ENCODE measurements at regions not wholly inside any gene's neighbourhood (a gene's known extent, or its start where the extent isn't known, plus 50 kb on each side); places are given as distances from the start of the nearest gene placed in this dataset.

DNA sequence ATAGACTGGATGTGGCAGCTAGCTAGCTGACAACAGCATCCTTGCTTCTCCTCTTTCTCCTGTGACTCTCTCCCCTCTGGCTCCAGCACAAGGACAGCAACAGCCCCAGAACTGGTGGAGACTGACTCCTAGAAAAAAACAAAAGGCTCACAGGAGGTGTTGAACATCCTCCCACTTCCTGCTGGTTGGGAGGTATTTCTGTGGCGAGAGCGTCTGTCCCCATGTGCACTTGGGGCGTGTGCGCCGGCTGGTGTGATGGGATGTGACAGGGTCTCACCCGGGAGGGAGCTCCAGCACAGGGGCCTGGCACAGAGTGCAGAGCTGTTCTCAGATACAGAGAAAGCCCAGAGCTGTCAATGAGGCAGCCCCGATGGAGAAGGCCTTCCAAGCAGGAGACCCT lies 107.2 kb upstream of the E2F8 start:
- TF ChIP-seq, protein P1, sequence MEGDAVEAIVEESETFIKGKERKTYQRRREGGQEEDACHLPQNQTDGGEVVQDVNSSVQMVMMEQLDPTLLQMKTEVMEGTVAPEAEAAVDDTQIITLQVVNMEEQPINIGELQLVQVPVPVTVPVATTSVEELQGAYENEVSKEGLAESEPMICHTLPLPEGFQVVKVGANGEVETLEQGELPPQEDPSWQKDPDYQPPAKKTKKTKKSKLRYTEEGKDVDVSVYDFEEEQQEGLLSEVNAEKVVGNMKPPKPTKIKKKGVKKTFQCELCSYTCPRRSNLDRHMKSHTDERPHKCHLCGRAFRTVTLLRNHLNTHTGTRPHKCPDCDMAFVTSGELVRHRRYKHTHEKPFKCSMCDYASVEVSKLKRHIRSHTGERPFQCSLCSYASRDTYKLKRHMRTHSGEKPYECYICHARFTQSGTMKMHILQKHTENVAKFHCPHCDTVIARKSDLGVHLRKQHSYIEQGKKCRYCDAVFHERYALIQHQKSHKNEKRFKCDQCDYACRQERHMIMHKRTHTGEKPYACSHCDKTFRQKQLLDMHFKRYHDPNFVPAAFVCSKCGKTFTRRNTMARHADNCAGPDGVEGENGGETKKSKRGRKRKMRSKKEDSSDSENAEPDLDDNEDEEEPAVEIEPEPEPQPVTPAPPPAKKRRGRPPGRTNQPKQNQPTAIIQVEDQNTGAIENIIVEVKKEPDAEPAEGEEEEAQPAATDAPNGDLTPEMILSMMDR (IDR thresholded peaks at IDR 0.05): no peak
- TF ChIP-seq POLR2A (IDR thresholded peaks at IDR 0.05): no peak
- no peak for TF ChIP-seq POLR2AphosphoS5 (IDR thresholded peaks at IDR 0.05)

Data from breast epithelium (tissue), 3 donors.